Pancreas (tissue), 10 donors: ENCODE measurements at regions not wholly inside any gene's neighbourhood (a gene's known extent, or its start where the extent isn't known, plus 50 kb on each side); places are given as distances from the start of the nearest gene placed in this dataset.

Experiments used
- ATAC-seq, 4 donors: fragments of 200-7000 bp; cut with Tn5 transposase; one replicate each; pipeline versions ENCODE4 v1.8.0 to v1.9.1; 2020; ENCODE audit warnings: mild to moderate bottlenecking in 4 of 4, moderate library complexity in 4 of 4
- DNase-seq, 6 donors: peaks; one replicate each; pipeline ENCODE4 v3.0.0-alpha.2; 2020
- FAIRE-seq: peaks from 2 replicates; lab custom pipeline; 2012; peaks lifted over from hg19 to GRCh38; lab: Jason Lieb, UNC
- H3K27ac ChIP-seq, 4 donors: fragments of 200-600 bp; sonication (generic); 1 replicate in 3 of 4; 2 replicates in 1 of 4; pipeline versions ENCODE4 v1.5.0 to v1.8.0; 2020
- H3K27me3 ChIP-seq, 4 donors: fragments of 200-600 bp; one replicate each; pipeline ENCODE4 v1.8.0; 2021
- H3K36me3 ChIP-seq, 3 donors: fragments of 200-600 bp; sonication (generic) in 1 of 3; one replicate each; pipeline versions ENCODE4 v1.5.0 to v1.8.0; 2020 to 2021
- H3K4me1 ChIP-seq, 3 donors: fragments of 200-600 bp; one replicate each; pipeline ENCODE4 v1.8.0; 2021
- H3K4me3 ChIP-seq, 4 donors: fragments of 200-600 bp; sonication (generic) in 2 of 4; one replicate each; pipeline versions ENCODE4 v1.5.0 to v1.8.0; 2020 to 2021
- H3K9me3 ChIP-seq, 4 donors: fragments of 200-600 bp; one replicate each; pipeline ENCODE4 v1.8.0; 2021
- WGBS, 2 donors: extraction: QIAGEN DNeasy Blood & Tissue Kit; methylation state at CpG; one replicate each; pipeline ENCODE4 v1.1.7; 2013; 5-methylcytosine and 5-hydroxymethylcytosine counted together
- intact Hi-C, 3 donors: fragments of 100-400 bp; cut with DNase I; formaldehyde crosslinking; loops; one replicate each; pipeline versions ENCODE4 v1.11.1 to v1.14.2; 2022
- TF ChIP-seq, protein P1 (sequence below), 4 donors: fragments of 200-600 bp; sonication (generic) in 3 of 4; IDR thresholded peaks; one replicate each; pipeline versions ENCODE4 v1.5.0 to v1.8.0; 2021; ENCODE audit warnings: antibody characterized with exemption in 4 of 4
- donor health status: healthy with polysubstance abuse.
- donor health status: DM: no; HTN: no; CAD: no; lungs with moderate emphysema.
- donor health status: DM: no; HTN: no; CAD: no.
- donor health status: control.
- donor health status: control.
- donor health status: Bipolar disorder and iron deficiency.
- donor health status: DM: yes; HTN: yes; CAD: no.
- donor health status: DM: no; HTN: no; CAD: no.
- donor health status: DM: no; HTN: no; CAD: no.
- donor health status: DM: yes; HTN: yes; CAD: no.

DNA sequence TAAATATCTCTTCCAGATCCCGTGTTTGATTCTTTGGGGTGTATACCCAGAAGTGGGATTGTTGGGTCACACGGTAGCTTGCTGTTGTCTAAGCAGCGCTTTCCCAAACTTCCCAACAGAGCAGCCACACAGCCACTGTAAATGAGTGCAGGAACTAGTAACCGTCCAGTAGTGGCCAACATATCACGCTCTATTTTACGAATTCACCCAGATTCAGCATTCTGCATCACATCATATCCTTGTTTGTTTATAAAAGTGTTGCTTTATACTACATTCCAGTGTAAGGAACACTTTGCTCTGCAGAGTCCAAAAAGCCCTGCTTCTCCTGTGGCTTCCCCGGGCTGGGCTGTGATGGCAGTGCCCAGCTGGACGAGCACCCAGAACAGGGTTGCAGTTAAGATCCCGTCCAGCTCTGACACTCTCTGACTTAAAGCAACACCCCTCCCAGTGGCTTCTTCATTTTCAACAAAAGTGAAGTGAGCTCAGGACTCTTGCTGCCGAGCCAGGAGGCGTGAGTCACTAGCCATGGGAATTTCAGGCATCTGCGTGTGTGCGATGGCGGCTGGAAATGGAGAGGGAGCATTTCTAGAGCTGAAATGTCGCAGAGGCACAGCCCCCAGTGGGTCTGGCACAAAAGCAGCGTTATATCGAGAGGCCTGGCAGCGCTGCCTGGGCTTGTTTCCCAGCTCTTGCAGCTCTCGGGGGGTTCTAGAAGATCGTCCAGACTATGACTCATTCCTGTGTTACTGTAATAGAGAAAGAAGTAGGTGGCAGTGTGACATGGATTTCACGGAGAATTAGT is 216.3 kb upstream of the ECI2 start:
- FAIRE-seq (no peak), DNase-seq (peak in 3 of 6 donors; percentile 21 to 42 (median 29)), ATAC-seq (peak in 3 of 4 donors; percentile 57 to 73 (median 70))
- H3K36me3 ChIP-seq, result no peaks in the 10 kb centered on the region
- no peaks in the 10 kb centered on the region for H3K4me1 ChIP-seq
- H3K4me3 ChIP-seq, result no peak overlapping the region
- WGBS, 2 donors, result 58 to 65% methylated on average over 21 of the region's 21 CpGs
- TF ChIP-seq, protein P1, sequence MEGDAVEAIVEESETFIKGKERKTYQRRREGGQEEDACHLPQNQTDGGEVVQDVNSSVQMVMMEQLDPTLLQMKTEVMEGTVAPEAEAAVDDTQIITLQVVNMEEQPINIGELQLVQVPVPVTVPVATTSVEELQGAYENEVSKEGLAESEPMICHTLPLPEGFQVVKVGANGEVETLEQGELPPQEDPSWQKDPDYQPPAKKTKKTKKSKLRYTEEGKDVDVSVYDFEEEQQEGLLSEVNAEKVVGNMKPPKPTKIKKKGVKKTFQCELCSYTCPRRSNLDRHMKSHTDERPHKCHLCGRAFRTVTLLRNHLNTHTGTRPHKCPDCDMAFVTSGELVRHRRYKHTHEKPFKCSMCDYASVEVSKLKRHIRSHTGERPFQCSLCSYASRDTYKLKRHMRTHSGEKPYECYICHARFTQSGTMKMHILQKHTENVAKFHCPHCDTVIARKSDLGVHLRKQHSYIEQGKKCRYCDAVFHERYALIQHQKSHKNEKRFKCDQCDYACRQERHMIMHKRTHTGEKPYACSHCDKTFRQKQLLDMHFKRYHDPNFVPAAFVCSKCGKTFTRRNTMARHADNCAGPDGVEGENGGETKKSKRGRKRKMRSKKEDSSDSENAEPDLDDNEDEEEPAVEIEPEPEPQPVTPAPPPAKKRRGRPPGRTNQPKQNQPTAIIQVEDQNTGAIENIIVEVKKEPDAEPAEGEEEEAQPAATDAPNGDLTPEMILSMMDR (IDR thresholded peaks at IDR 0.05), result no peak
- no peaks in the 10 kb centered on the region for H3K27me3 ChIP-seq
- H3K27ac ChIP-seq, result peak overlapping the region in 1 of 4 donors; percentile 28
- intact Hi-C loops, result no loop called here
- no peaks in the 10 kb centered on the region for H3K9me3 ChIP-seq

DNA sequence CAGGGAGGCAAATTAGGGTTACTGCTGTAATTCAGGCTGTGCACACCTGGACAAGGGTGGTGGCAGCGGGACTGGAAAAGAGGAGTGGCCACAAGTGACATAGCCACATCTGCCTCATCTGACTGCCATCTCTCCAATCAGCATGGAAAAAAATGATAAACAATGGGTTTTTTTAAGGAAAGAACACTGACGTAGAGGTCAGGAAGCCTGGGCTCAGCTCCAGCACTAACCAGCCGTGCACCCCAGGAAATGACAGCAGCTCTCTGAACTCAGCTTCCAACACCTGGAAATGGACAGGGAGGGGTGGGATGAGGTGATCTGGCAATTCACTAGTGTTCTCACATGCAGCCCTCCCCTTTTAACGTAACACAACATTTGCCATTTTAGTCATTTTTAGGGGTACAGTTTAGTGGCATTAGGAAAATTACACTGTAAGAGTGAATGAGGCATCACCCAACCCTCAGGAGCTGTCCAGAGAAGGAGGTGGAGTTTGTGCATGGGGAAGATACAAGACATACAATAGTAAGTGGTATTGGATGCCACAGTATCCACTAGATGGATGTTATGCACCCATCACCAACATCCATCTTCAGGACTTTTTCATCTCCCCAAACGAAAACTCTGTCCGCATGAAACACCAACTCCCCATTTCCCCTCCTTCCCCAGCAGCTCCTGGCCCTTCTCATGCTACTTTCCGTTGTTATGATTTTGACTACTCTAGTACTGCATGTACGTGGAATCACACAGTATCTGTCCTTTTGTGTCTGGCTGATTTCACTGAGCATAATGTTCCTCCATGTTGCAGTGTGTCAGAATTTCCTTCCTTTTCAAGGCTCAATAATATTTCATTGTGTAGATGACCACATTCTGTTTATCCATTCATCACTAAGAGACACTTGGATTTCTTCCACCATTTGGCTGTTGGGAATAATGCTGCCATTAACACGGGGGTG is 215.5 kb upstream of the ECI2 start:
- Histone ChIP-seq H3K9me3 (no peaks in the 10 kb centered on the region), H3K27me3 (no peaks in the 10 kb centered on the region), H3K27ac (no peak overlapping the region), H3K4me1 (no peaks in the 10 kb centered on the region), H3K36me3 (no peaks in the 10 kb centered on the region), H3K4me3 (no peak overlapping the region)
- ATAC-seq (no peak), FAIRE-seq (no peak), DNase-seq (no peak)
- TF ChIP-seq, protein P1 (IDR thresholded peaks at IDR 0.05), result no peak
- intact Hi-C loops, result no loop called here
- WGBS, 2 donors, result 57 to 61% methylated on average over 9 of the region's 9 CpGs

DNA sequence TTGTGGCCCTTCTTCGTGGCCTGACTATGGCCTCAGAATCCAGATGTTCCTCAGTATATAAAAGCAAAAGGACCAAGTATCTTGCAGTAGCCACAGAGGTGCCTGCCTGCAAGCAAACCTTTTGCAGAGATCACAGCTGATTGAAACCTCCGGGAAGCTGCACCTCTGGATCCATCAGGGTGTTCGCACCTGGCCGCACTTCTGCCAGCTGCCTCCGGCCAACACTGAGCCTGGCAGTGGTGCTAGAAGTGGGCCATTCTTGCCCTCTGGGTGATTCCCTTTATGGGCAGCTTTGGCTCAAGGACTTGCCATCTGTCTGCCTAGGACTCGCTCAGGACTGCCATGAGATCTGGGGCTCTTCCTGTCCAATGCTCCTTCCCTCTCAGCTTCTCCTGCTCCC is 214.6 kb upstream of the ECI2 start:
- TF ChIP-seq, protein P1 (IDR thresholded peaks at IDR 0.05), result no peak

DNA sequence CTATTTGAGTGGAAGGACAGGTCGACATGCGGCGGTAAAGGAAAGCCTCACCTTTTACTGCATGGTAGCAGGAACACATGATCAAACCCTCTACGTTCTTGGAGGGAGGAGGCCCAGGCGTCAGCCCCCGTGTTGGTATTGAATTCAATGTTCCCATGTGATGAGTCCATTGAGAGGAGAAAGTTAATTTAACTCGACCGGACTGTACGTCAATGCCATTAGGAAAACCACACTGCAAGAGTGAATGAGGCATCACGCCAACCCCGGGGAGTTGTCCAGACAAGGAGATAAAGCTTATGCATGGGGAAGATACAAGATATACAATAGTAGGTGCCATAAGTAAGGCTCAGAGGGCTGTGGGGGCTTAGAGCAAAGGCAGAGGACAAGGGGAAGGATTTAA is 213.9 kb upstream of the ECI2 start:
- no peak for FAIRE-seq

More for the DNA sequence above, 214.6 kb upstream of the ECI2 start:
- intact Hi-C loops, result no loop called here
- ATAC-seq (no peak), DNase-seq (no peak), FAIRE-seq (no peak)
- 88 to 90% methylated on average over 6 of the region's 6 CpGs for WGBS, 2 donors
- Histone ChIP-seq H3K9me3 (no peaks in the 10 kb centered on the region), H3K36me3 (no peaks in the 10 kb centered on the region), H3K4me3 (no peak overlapping the region), H3K27me3 (no peaks in the 10 kb centered on the region), H3K27ac (no peak overlapping the region), H3K4me1 (no peaks in the 10 kb centered on the region)

More for the DNA sequence above, 213.9 kb upstream of the ECI2 start:
- no peak for ATAC-seq
- TF ChIP-seq, protein P1 (IDR thresholded peaks at IDR 0.05), result no peak
- Histone ChIP-seq H3K9me3 (no peaks in the 10 kb centered on the region), H3K27ac (no peak overlapping the region), H3K27me3 (no peaks in the 10 kb centered on the region), H3K36me3 (no peaks in the 10 kb centered on the region), H3K4me3 (no peak overlapping the region), H3K4me1 (no peaks in the 10 kb centered on the region)
- intact Hi-C loops, result no loop called here
- 79 to 87% methylated on average over 11 of the region's 11 CpGs for WGBS, 2 donors
- DNase-seq, result no peak
